B cell (primary cell): ENCODE measurements at regions not wholly inside any gene's neighbourhood (a gene's known extent, or its start where the extent isn't known, plus 50 kb on each side); places are given as distances from the start of the nearest gene placed in this dataset.

ENCODE experiments used
- ATAC-seq: fragments of 200-7000 bp; cut with Tn5 transposase; one replicate; pipeline ENCODE4 v1.10.0; 2021; ENCODE audit warnings: low read depth, mild to moderate bottlenecking, moderate number of reproducible peaks, moderate library complexity
- CTCF ChIA-PET: fragments of 350-600 bp; sonication (Branson Sonifier 250); formaldehyde crosslinking; loops from one replicate; lab custom pipeline; 2021; ENCODE audit warnings: antibody characterized with exemption, inconsistent platforms; lab: Charles Lee
- POLR2A ChIA-PET: fragments of 350-600 bp; sonication (Branson Sonifier 250); formaldehyde crosslinking; loops from one replicate; lab custom pipeline; 2021; ENCODE audit warnings: antibody characterized with exemption; lab: Charles Lee
- DNase-seq: peaks from one replicate; pipeline ENCODE4 v3.0.0; 2013
- H2AFZ ChIP-seq: 2 replicates; pipeline ENCODE4 v1.6.1; 2012; ENCODE audit warnings: mild to moderate bottlenecking, low read depth, low read length; ENCODE audit not compliant: insufficient read depth, poor library complexity, severe bottlenecking
- H3K27ac ChIP-seq, 2 donors: 1 replicate in 1 of 2; 2 replicates in 1 of 2; pipeline ENCODE4 v1.5.1; 2012 to 2013; ENCODE audit warnings: low read length in 2 of 2, mild to moderate bottlenecking in 2 of 2, moderate library complexity in 1 of 2
- H3K27me3 ChIP-seq, 4 experiments: fragments of 200-600 bp in 1 of 4; sonication (generic) in 1 of 4; replicated peaks in 1 of 4; 1 replicate in 2 of 4; 2 replicates in 2 of 4; pipeline versions ENCODE4 v1.6.1 to v1.7.0; 2013 to 2016; ENCODE audit warnings: low read length in 3 of 4, mild to moderate bottlenecking in 2 of 4, mixed read lengths in 1 of 4, moderate library complexity in 1 of 4; ENCODE audit not compliant: insufficient read depth in 4 of 4, control insufficient read depth in 3 of 4; ENCODE audit errors: control extremely low read depth in 1 of 4
- H3K36me3 ChIP-seq, 2 experiments: replicated peaks in 1 of 2; 1 replicate in 1 of 2; 2 replicates in 1 of 2; pipeline versions ENCODE4 v1.6.1 to v1.7.1; 2013; ENCODE audit warnings: low read length in 1 of 2; ENCODE audit not compliant: insufficient read depth in 2 of 2, control insufficient read depth in 1 of 2; ENCODE audit errors: control extremely low read depth in 1 of 2, extremely low read depth in 1 of 2
- H3K4me1 ChIP-seq, 2 donors: fragments of 200-600 bp in 1 of 2; sonication (generic) in 1 of 2; 1 replicate in 1 of 2; 2 replicates in 1 of 2; pipeline versions ENCODE4 v1.5.1 to v1.6.1; 2013 to 2017; ENCODE audit warnings: low read length in 2 of 2; ENCODE audit not compliant: control insufficient read depth in 2 of 2, insufficient read depth in 2 of 2
- H3K4me2 ChIP-seq: replicated peaks from 2 replicates; pipeline ENCODE3; 2012; ENCODE audit warnings: mild to moderate bottlenecking, low read depth, low read length; ENCODE audit not compliant: poor library complexity, severe bottlenecking
- H3K4me3 ChIP-seq, 5 experiments: fragments of 200-600 bp in 1 of 5; sonication (generic) in 1 of 5; 1 replicate in 3 of 5; 2 replicates in 2 of 5; pipeline versions ENCODE4 v1.5.1 to v1.7.0; 2011 to 2016; ENCODE audit warnings: low read length in 4 of 5, mild to moderate bottlenecking in 4 of 5, low read depth in 2 of 5, control low read depth in 1 of 5, moderate library complexity in 1 of 5; ENCODE audit not compliant: insufficient read depth in 1 of 5; ENCODE audit errors: control extremely low read depth in 1 of 5, extremely low read depth in 1 of 5
- H3K79me2 ChIP-seq: fragments of 200-600 bp; sonication (generic); one replicate; pipeline ENCODE4 v1.6.0; 2016; ENCODE audit warnings: low read length; ENCODE audit not compliant: control insufficient read depth, insufficient read depth
- H3K9ac ChIP-seq: fragments of 200-600 bp; sonication (generic); 2 replicates; pipeline ENCODE4 v1.6.1; 2017; ENCODE audit warnings: mild to moderate bottlenecking, low read length, moderate library complexity
- H3K9me3 ChIP-seq, 3 donors: one replicate each; pipeline versions ENCODE4 v1.6.1 to v1.7.1; 2013; ENCODE audit warnings: low read length in 2 of 3; ENCODE audit not compliant: control insufficient read depth in 2 of 3, insufficient read depth in 1 of 3; ENCODE audit errors: control extremely low read depth in 1 of 3
- H4K20me1 ChIP-seq: 2 replicates; pipeline ENCODE4 v1.6.0; 2012; ENCODE audit warnings: mild to moderate bottlenecking, low read length; ENCODE audit not compliant: insufficient read depth, control insufficient read depth, poor library complexity, severe bottlenecking
- H3K27ac Mint-ChIP-seq: one replicate; pipeline ENCODE4 v1.8.0; 2021; ENCODE audit warnings: mixed read lengths
- H3K27me3 Mint-ChIP-seq: one replicate; pipeline ENCODE4 v1.8.0; 2021; ENCODE audit warnings: mixed read lengths
- H3K4me1 Mint-ChIP-seq: one replicate; pipeline ENCODE4 v1.8.0; 2021; ENCODE audit warnings: mixed read lengths
- H3K4me3 Mint-ChIP-seq: one replicate; pipeline ENCODE4 v1.8.0; 2021; ENCODE audit warnings: mixed read lengths
- H3K9me3 Mint-ChIP-seq: one replicate; pipeline ENCODE4 v1.8.0; 2022; ENCODE audit warnings: mixed read lengths; ENCODE audit not compliant: insufficient read depth
- CTCF ChIP-seq: fragments of 200-600 bp; IDR thresholded peaks from one replicate; pipeline ENCODE4 v1.8.0; 2022; ENCODE audit warnings: antibody characterized with exemption, mild to moderate bottlenecking
- EZH2 ChIP-seq: IDR thresholded peaks from 2 replicates; pipeline ENCODE4 v1.6.1; 2012; ENCODE audit warnings: borderline replicate concordance, low read depth, mild to moderate bottlenecking, moderate library complexity, low read length; ENCODE audit not compliant: insufficient read depth, poor library complexity, severe bottlenecking
- WGBS: methylation state at CpG from one replicate; pipeline ENCODE4 v1.1.5; 2013; ENCODE audit warnings: missing lambda C conversion rate; ENCODE audit not compliant: insufficient coverage; 5-methylcytosine and 5-hydroxymethylcytosine counted together
- intact Hi-C: fragments of 100-400 bp; cut with micrococcal nuclease; formaldehyde crosslinking; loops from one replicate; pipeline ENCODE4 v1.10.0; 2022

- no peaks in the 10 kb centered on the region for H3K27me3 Mint-ChIP-seq
- no peaks in the 10 kb centered on the region for H3K27me3 ChIP-seq
- no peak overlapping the region for H3K9ac ChIP-seq
- H3K27ac ChIP-seq: no peak overlapping the region
- intact Hi-C loops: no loop called here
- no peaks in the 10 kb centered on the region for H4K20me1 ChIP-seq
- ChIA-PET CTCF (no interaction called here), POLR2A (no interaction called here)
- no peaks in the 10 kb centered on the region for H3K79me2 ChIP-seq
- no peaks in the 10 kb centered on the region for H3K4me1 Mint-ChIP-seq
- H3K9me3 Mint-ChIP-seq: peaks cover 7% of the 10 kb centered on the region
- no peak overlapping the region for H3K4me2 ChIP-seq
- H3K9me3 ChIP-seq: no peaks in the 10 kb centered on the region
- ATAC-seq (no peak), DNase-seq (no peak)
- no peak overlapping the region for H3K27ac Mint-ChIP-seq
- TF ChIP-seq EZH2 (no peak), CTCF (no peak)
- no peak overlapping the region for H3K4me3 Mint-ChIP-seq
- WGBS: 100% methylated on average over 1 of the region's 1 CpG
- no peak overlapping the region for H2AFZ ChIP-seq
- no peak overlapping the region for H3K4me3 ChIP-seq
- no peaks in the 10 kb centered on the region for H3K36me3 ChIP-seq
- no peaks in the 10 kb centered on the region for H3K4me1 ChIP-seq
These were observed 280.7 kb downstream of the MFSD1 start for GRCh38 chr3:159082519-159082918.

- intact Hi-C loops: no loop called here
- Histone ChIP-seq H3K9ac (no peak overlapping the region), H3K79me2 (no peaks in the 10 kb centered on the region), H2AFZ (no peak overlapping the region), H3K27me3 (no peaks in the 10 kb centered on the region), H3K4me2 (no peak overlapping the region), H3K4me1 (no peaks in the 10 kb centered on the region), H3K4me3 (no peak overlapping the region), H3K9me3 (peaks cover 0 to 3% (median 0%) of the 10 kb centered on the region in 3 donors), H3K36me3 (no peaks in the 10 kb centered on the region), H4K20me1 (no peaks in the 10 kb centered on the region), H3K27ac (no peak overlapping the region)
- DNase-seq: no peak
- H3K4me1 Mint-ChIP-seq: no peaks in the 10 kb centered on the region
- H3K27me3 Mint-ChIP-seq: no peaks in the 10 kb centered on the region
- ATAC-seq: no peak
- no peak overlapping the region for H3K4me3 Mint-ChIP-seq
- H3K9me3 Mint-ChIP-seq: peaks cover 2% of the 10 kb centered on the region
- TF ChIP-seq CTCF: no peak
- no peak for TF ChIP-seq EZH2
- CTCF ChIA-PET: no interaction called here
- POLR2A ChIA-PET: no interaction called here
- no peak overlapping the region for H3K27ac Mint-ChIP-seq
These were observed 290.1 kb downstream of the MFSD1 start for GRCh38 chr3:159091936-159092335.
